ENCODE measurements at regions not wholly inside any gene's neighbourhood (a gene's known extent, or its start where the extent isn't known, plus 50 kb on each side); places are given as distances from the start of the nearest gene placed in this dataset.

- DNase-seq (ENCODE audit: low spot score): no peak
Observed at GRCh38 chr6:148291876-148292275, 50.8 kb upstream of the SASH1 start.
